WTC11 (cell line): ENCODE measurements at regions not wholly inside any gene's neighbourhood (a gene's known extent, or its start where the extent isn't known, plus 50 kb on each side); places are given as distances from the start of the nearest gene placed in this dataset.
A peak's percentile ranks its signal among the peaks of the same experiment; 100 is the strongest.

Experiments
- ATAC-seq: fragments of 200-7000 bp; cut with Tn5 transposase; 2 replicates; pipeline ENCODE4 v1.10.0; 2021; ENCODE audit warnings: mild to moderate bottlenecking, moderate library complexity
- CTCF ChIA-PET: fragments of 300-600 bp; sonication (Branson Sonifier 250); formaldehyde crosslinking; loops from one replicate; lab custom pipeline; 2021; ENCODE audit warnings: antibody characterized with exemption; lab: Charles Lee
- POLR2A ChIA-PET: fragments of 350-600 bp; sonication (Branson Sonifier 250); formaldehyde crosslinking; loops from one replicate; lab custom pipeline; 2021; ENCODE audit warnings: antibody characterized with exemption; lab: Charles Lee
- DNase-seq: peaks from one replicate; pipeline ENCODE4 v3.0.0; 2021; ENCODE audit warnings: low spot score
- H3K27ac Mint-ChIP-seq: 2 replicates; pipeline ENCODE4 v1.8.0; 2021; ENCODE audit warnings: mixed read lengths
- H3K27me3 Mint-ChIP-seq: 2 replicates; pipeline ENCODE4 v1.8.0; 2021; ENCODE audit warnings: low read depth, mild to moderate bottlenecking, moderate library complexity, mixed read lengths
- H3K36me3 Mint-ChIP-seq: 2 replicates; pipeline ENCODE4 v1.8.0; 2021; ENCODE audit warnings: mixed read lengths
- H3K4me1 Mint-ChIP-seq: 2 replicates; pipeline ENCODE4 v1.8.0; 2022; ENCODE audit warnings: mixed read lengths
- H3K4me3 Mint-ChIP-seq: 2 replicates; pipeline ENCODE4 v1.8.0; 2021; ENCODE audit warnings: mild to moderate bottlenecking, moderate library complexity, mixed read lengths
- H3K9me3 Mint-ChIP-seq: 2 replicates; pipeline ENCODE4 v1.8.0; 2021; ENCODE audit warnings: mixed read lengths
- ATF1 ChIP-seq: sonication (generic); formaldehyde crosslinking; IDR thresholded peaks from 2 replicates; pipeline ENCODE4 v1.8.1; 2023; ENCODE audit warnings: mild to moderate bottlenecking, moderate library complexity, missing genetic modification reagents
- ATF2 ChIP-seq: sonication (generic); formaldehyde crosslinking; IDR thresholded peaks from 2 replicates; pipeline ENCODE4 v1.8.1; 2022; ENCODE audit warnings: low read depth, missing genetic modification reagents, borderline replicate concordance
- ERG ChIP-seq: fragments of 250-450 bp; sonication (Bioruptor Pico); IDR thresholded peaks from 2 replicates; pipeline ENCODE4 v1.8.0; 2021; ENCODE audit warnings: mild to moderate bottlenecking
- GTF2I ChIP-seq: fragments of 250-450 bp; sonication (Bioruptor Pico); conservative IDR thresholded peaks from 2 replicates; pipeline ENCODE4 v1.4.0; 2021; ENCODE audit warnings: mild to moderate bottlenecking
- JUN ChIP-seq: sonication (generic); formaldehyde crosslinking; IDR thresholded peaks from 2 replicates; pipeline ENCODE4 v1.8.0; 2023; ENCODE audit warnings: mild to moderate bottlenecking, missing genetic modification reagents
- NFATC4 ChIP-seq: fragments of 250-450 bp; sonication (Bioruptor Pico); IDR thresholded peaks from 2 replicates; pipeline ENCODE4 v1.9.0; 2021; ENCODE audit warnings: mild to moderate bottlenecking
- NR2C2 ChIP-seq: sonication (generic); formaldehyde crosslinking; IDR thresholded peaks from 2 replicates; pipeline ENCODE4 v1.8.0; 2022; ENCODE audit warnings: mild to moderate bottlenecking, missing genetic modification reagents
- OVOL2 ChIP-seq: fragments of 250-450 bp; sonication (Bioruptor Pico); IDR thresholded peaks from 2 replicates; pipeline ENCODE4 v1.9.0; 2021; ENCODE audit warnings: mild to moderate bottlenecking, borderline replicate concordance
- PRRX2 ChIP-seq: fragments of 250-450 bp; sonication (Bioruptor Pico); IDR thresholded peaks from 2 replicates; pipeline ENCODE4 v1.8.0; 2021; ENCODE audit warnings: mild to moderate bottlenecking
- STAT6 ChIP-seq: sonication (generic); formaldehyde crosslinking; conservative IDR thresholded peaks from 2 replicates; pipeline ENCODE4 v1.8.1; 2023; ENCODE audit warnings: mild to moderate bottlenecking, low read depth, missing genetic modification reagents, moderate library complexity
- TEAD4 ChIP-seq: sonication (generic); formaldehyde crosslinking; IDR thresholded peaks from 2 replicates; pipeline ENCODE4 v1.8.0; 2022; ENCODE audit warnings: mild to moderate bottlenecking, missing genetic modification reagents
- ZBTB21 ChIP-seq: sonication (generic); formaldehyde crosslinking; IDR thresholded peaks from 2 replicates; pipeline ENCODE4 v1.8.1; 2023; ENCODE audit warnings: mild to moderate bottlenecking, missing genetic modification reagents, borderline replicate concordance
- ZNF138 ChIP-seq: sonication (generic); formaldehyde crosslinking; conservative IDR thresholded peaks from 2 replicates; pipeline ENCODE4 v1.8.1; 2022; ENCODE audit warnings: mild to moderate bottlenecking, moderate library complexity, missing genetic modification reagents
- ZNF671 ChIP-seq: fragments of 250-450 bp; sonication (Bioruptor Pico); IDR thresholded peaks from 2 replicates; pipeline ENCODE4 v1.8.0; 2021; ENCODE audit warnings: mild to moderate bottlenecking
- TF ChIP-seq, protein P1 (sequence below): sonication (generic); formaldehyde crosslinking; IDR thresholded peaks from 2 replicates; pipeline ENCODE4 v1.8.1; 2022; ENCODE audit warnings: mild to moderate bottlenecking, moderate library complexity, missing genetic modification reagents
- TF ChIP-seq, protein P2 (sequence below): fragments of 250-450 bp; sonication (Bioruptor Pico); conservative IDR thresholded peaks from 2 replicates; pipeline ENCODE4 v1.9.0; 2021; ENCODE audit warnings: mild to moderate bottlenecking
- TF ChIP-seq, protein P3 (sequence below): sonication (generic); formaldehyde crosslinking; IDR thresholded peaks from 2 replicates; pipeline ENCODE4 v1.8.0; 2022; ENCODE audit warnings: mild to moderate bottlenecking, missing genetic modification reagents
- TF ChIP-seq, protein P4 (sequence below): sonication (generic); formaldehyde crosslinking; IDR thresholded peaks from 2 replicates; pipeline ENCODE4 v1.8.0; 2022; ENCODE audit warnings: mild to moderate bottlenecking, missing genetic modification reagents
- TF ChIP-seq, protein P5 (sequence below): sonication (generic); formaldehyde crosslinking; IDR thresholded peaks from 2 replicates; pipeline ENCODE4 v1.8.1; 2022; ENCODE audit warnings: mild to moderate bottlenecking, missing genetic modification reagents, moderate library complexity, borderline replicate concordance

DNA sequence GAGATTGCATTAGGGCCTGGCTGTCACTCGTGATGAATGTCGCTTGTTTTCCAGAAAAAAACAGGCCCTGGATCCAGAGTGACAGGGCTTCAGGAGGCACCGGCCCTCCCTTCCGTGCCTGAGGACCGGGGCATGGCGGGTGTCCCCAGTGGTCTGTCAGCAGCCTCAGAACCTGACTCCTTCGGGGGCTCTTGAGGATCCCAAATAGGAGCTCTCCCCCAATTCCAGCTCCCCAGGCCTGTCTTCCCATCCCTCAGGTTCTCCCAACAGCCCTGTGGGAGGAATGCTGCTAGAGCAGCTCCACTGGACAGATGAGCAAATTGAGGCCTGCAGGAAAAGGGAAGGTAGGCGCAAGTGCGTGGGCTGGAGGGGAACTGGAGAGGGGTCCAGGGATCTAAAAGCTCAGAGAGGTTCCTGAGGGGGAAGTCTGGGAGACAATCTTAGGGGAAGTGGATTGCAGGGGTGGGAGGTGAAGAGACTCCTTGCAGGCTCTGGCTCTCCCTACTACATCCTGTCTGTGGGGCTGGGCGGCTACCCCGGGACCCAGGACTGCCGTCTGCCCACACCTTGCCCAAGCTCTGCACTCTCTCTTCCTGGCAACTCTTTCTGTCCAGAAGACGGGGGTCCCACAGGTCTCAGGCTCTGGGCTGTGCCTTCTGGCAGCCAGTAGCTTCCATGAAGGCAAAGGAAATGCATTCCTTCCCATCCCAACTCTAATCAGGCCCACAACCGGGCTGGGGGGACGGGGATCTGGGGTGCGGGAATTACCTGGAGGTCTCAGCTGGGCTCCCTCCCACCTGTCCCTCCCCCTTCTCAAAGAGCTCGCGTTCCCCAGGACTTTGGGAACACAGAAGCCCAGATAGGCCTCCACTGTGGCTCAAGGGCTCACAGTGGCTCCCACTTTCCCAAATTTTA is 105.7 kb upstream of the CASZ1 start:
- Mint-ChIP-seq H3K4me3 (no peak overlapping the region), H3K9me3 (no peaks in the 10 kb centered on the region), H3K27ac (no peak overlapping the region), H3K4me1 (peaks cover 44% of the 10 kb centered on the region), H3K27me3 (no peaks in the 10 kb centered on the region; the same call in 1 of the 2 replicates)
- POLR2A ChIA-PET = no interaction called here
- TF ChIP-seq JUN (CRISPR knock-in tag) (no peak), NR2C2 (CRISPR knock-in tag) (no peak), ZNF138 (CRISPR knock-in tag) (no peak), TEAD4 (CRISPR knock-in tag) (no peak), OVOL2 (CRISPR knock-in tag) (no peak), GTF2I (no peak), ATF2 (CRISPR knock-in tag) (no peak), ZBTB21 (CRISPR knock-in tag) (no peak), ATF1 (no peak), STAT6 (CRISPR knock-in tag) (no peak)
- TF ChIP-seq, protein P1, sequence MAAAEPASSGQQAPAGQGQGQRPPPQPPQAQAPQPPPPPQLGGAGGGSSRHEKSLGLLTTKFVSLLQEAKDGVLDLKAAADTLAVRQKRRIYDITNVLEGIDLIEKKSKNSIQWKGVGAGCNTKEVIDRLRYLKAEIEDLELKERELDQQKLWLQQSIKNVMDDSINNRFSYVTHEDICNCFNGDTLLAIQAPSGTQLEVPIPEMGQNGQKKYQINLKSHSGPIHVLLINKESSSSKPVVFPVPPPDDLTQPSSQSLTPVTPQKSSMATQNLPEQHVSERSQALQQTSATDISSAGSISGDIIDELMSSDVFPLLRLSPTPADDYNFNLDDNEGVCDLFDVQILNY (CRISPR knock-in tag) = no peak
- TF ChIP-seq, protein P2, sequence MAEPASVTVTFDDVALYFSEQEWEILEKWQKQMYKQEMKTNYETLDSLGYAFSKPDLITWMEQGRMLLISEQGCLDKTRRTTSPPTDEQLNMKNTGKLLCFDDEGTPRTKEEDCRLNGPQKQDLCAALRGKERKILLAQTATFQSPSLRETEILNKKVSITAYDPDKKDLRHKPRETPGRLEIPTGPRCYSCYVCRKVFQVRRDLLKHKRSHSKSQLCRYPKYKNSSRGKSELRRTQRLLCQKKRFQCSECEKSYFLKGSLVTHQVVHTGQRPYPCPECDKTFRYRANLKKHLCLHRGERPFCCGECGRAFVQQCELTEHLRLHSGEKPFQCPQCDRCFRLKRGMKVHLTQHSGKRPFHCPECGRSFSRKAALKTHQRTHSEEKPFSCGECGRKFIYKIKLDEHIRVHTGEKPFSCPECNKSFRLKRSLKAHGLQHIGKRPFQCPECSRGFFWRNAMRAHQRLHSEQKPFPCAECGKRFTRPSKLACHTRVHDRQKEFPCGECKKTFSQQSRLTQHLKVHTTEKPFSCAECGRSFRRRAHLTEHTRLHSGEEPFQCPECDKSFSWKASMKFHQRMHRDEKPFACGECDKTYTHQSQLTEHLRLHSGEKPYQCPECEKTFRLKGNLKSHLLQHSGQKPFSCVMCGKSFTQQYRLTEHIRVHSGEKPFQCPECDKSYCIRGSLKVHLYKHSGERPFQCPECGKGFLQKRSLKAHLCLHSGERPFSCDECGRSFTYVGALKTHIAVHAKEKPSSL (CRISPR knock-in tag) = no peak
- TF ChIP-seq, protein P3, sequence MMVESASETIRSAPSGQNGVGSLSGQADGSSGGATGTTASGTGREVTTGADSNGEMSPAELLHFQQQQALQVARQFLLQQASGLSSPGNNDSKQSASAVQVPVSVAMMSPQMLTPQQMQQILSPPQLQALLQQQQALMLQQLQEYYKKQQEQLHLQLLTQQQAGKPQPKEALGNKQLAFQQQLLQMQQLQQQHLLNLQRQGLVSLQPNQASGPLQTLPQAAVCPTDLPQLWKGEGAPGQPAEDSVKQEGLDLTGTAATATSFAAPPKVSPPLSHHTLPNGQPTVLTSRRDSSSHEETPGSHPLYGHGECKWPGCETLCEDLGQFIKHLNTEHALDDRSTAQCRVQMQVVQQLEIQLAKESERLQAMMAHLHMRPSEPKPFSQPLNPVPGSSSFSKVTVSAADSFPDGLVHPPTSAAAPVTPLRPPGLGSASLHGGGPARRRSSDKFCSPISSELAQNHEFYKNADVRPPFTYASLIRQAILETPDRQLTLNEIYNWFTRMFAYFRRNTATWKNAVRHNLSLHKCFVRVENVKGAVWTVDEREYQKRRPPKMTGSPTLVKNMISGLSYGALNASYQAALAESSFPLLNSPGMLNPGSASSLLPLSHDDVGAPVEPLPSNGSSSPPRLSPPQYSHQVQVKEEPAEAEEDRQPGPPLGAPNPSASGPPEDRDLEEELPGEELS (CRISPR knock-in tag) = no peak
- TF ChIP-seq, all 79 proteins: peak for 0
- DNase-seq = peak; percentile 14
- no peaks in the 10 kb centered on the region for H3K36me3 Mint-ChIP-seq
- CTCF ChIA-PET = interaction anchor here (1.1 to 4.1 kb wide), 3 partner anchors 8 to 40 kb away, joined by 3 to 33 read pairs (median 5); no protein-coding TSS in a partner anchor
- no peak; the same call in 1 of the 2 replicates for ATAC-seq

GRCh38 chr1:10903421-10903820 is 107.0 kb upstream of the CASZ1 start:
- H3K4me3 Mint-ChIP-seq = no peak overlapping the region
- ChIA-PET CTCF (no interaction called here), POLR2A (no interaction called here)
- H3K9me3 Mint-ChIP-seq = no peaks in the 10 kb centered on the region
- no peaks in the 10 kb centered on the region for H3K36me3 Mint-ChIP-seq
- ATAC-seq (no peak), DNase-seq (no peak)
- H3K27ac Mint-ChIP-seq = no peak overlapping the region
- H3K27me3 Mint-ChIP-seq = no peaks in the 10 kb centered on the region; the same call in 1 of the 2 replicates
- H3K4me1 Mint-ChIP-seq = peaks cover 47% of the 10 kb centered on the region
- TF ChIP-seq PRRX2 (CRISPR knock-in tag) = no peak
- no peak for TF ChIP-seq ZNF671 (CRISPR knock-in tag)
- TF ChIP-seq, protein P4, sequence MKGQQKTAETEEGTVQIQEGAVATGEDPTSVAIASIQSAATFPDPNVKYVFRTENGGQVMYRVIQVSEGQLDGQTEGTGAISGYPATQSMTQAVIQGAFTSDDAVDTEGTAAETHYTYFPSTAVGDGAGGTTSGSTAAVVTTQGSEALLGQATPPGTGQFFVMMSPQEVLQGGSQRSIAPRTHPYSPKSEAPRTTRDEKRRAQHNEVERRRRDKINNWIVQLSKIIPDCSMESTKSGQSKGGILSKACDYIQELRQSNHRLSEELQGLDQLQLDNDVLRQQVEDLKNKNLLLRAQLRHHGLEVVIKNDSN (CRISPR knock-in tag) = no peak
- TF ChIP-seq, protein P5, sequence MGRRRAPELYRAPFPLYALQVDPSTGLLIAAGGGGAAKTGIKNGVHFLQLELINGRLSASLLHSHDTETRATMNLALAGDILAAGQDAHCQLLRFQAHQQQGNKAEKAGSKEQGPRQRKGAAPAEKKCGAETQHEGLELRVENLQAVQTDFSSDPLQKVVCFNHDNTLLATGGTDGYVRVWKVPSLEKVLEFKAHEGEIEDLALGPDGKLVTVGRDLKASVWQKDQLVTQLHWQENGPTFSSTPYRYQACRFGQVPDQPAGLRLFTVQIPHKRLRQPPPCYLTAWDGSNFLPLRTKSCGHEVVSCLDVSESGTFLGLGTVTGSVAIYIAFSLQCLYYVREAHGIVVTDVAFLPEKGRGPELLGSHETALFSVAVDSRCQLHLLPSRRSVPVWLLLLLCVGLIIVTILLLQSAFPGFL (CRISPR knock-in tag) = no peak
- TF ChIP-seq, protein P3 (CRISPR knock-in tag) = no peak
- no peak for TF ChIP-seq NFATC4 (CRISPR knock-in tag)
- TF ChIP-seq ERG (CRISPR knock-in tag) = no peak
